ENCODE measurements at regions not wholly inside any gene's neighbourhood (a gene's known extent, or its start where the extent isn't known, plus 50 kb on each side); places are given as distances from the start of the nearest gene placed in this dataset.

GRCh38 chr9:84490842-84491325 is 150.3 kb upstream of the SLC28A3 start:
- no peak for DNase-seq (ENCODE audit: low read depth)
- no peak for TF ChIP-seq CTCF (IDR thresholded peaks at IDR 0.05; ENCODE audit: insufficient read depth, low read length)
- no peak overlapping the region for H3K4me3 ChIP-seq (ENCODE audit: low read depth, low read length)

GRCh38 chr9:84492366-84493159 is 152.0 kb upstream of the SLC28A3 start:
- DNase-seq (ENCODE audit: low read depth), result no peak
- no peak for TF ChIP-seq CTCF (IDR thresholded peaks at IDR 0.05; ENCODE audit: insufficient read depth, low read length)
- H3K4me3 ChIP-seq (ENCODE audit: low read depth, low read length), result no peak overlapping the region

GRCh38 chr9:84493284-84493947 is 152.9 kb upstream of the SLC28A3 start:
- no peak overlapping the region for H3K4me3 ChIP-seq (ENCODE audit: low read depth, low read length)
- TF ChIP-seq CTCF (IDR thresholded peaks at IDR 0.05; ENCODE audit: insufficient read depth, low read length), result no peak
- DNase-seq (ENCODE audit: low read depth), result no peak

GRCh38 chr9:84499969-84500582 is 159.5 kb upstream of the SLC28A3 start:
- no peak overlapping the region for H3K4me3 ChIP-seq (ENCODE audit: low read depth, low read length)
- DNase-seq (ENCODE audit: low read depth), result no peak
- no peak for TF ChIP-seq CTCF (IDR thresholded peaks at IDR 0.05; ENCODE audit: insufficient read depth, low read length)

GRCh38 chr9:84500826-84501225 is 160.3 kb upstream of the SLC28A3 start:
- no peak for DNase-seq (ENCODE audit: low read depth)
- TF ChIP-seq CTCF (IDR thresholded peaks at IDR 0.05; ENCODE audit: insufficient read depth, low read length), result no peak
- no peak overlapping the region for H3K4me3 ChIP-seq (ENCODE audit: low read depth, low read length)

- H3K4me3 ChIP-seq (ENCODE audit: low read depth, low read length), result no peak overlapping the region
- no peak for DNase-seq (ENCODE audit: low read depth)
- TF ChIP-seq CTCF (IDR thresholded peaks at IDR 0.05; ENCODE audit: insufficient read depth, low read length), result no peak
These were observed 161.0 kb upstream of the SLC28A3 start for GRCh38 chr9:84501587-84501986.
